CD14-positive monocyte (primary cell): ENCODE measurements at regions not wholly inside any gene's neighbourhood (a gene's known extent, or its start where the extent isn't known, plus 50 kb on each side); places are given as distances from the start of the nearest gene placed in this dataset.

Experiments
- DNase-seq, 3 donors: peaks; one replicate each; pipeline ENCODE4 v3.0.0-alpha.2; 2011 to 2022
- H2AFZ ChIP-seq: 2 replicates; pipeline ENCODE4 v1.6.0; 2012; ENCODE audit warnings: mild to moderate bottlenecking, low read depth, low read length, inconsistent platforms; ENCODE audit not compliant: insufficient read depth, poor library complexity, severe bottlenecking
- H3K27ac ChIP-seq, 2 donors: 1 replicate in 1 of 2; 2 replicates in 1 of 2; pipeline ENCODE4 v1.5.1; 2012 to 2013; ENCODE audit warnings: low read length in 2 of 2, control low read depth in 1 of 2, inconsistent platforms in 1 of 2, low read depth in 1 of 2, mild to moderate bottlenecking in 1 of 2
- H3K27me3 ChIP-seq, 2 donors: one replicate each; pipeline versions ENCODE4 v1.6.0 to v1.6.1; 2011 to 2013; ENCODE audit warnings: low read length in 2 of 2; ENCODE audit not compliant: control insufficient read depth in 2 of 2, insufficient read depth in 2 of 2
- H3K36me3 ChIP-seq, 2 donors: replicated peaks in 1 of 2; 1 replicate in 1 of 2; 2 replicates in 1 of 2; pipeline versions ENCODE4 v1.5.1 to v1.6.1; 2012 to 2013; ENCODE audit warnings: low read length in 2 of 2, control low read depth in 1 of 2, inconsistent platforms in 1 of 2, mild to moderate bottlenecking in 1 of 2; ENCODE audit not compliant: insufficient read depth in 2 of 2, control insufficient read depth in 1 of 2
- H3K4me1 ChIP-seq, 2 donors: 1 replicate in 1 of 2; 2 replicates in 1 of 2; pipeline versions ENCODE4 v1.5.1 to v1.6.1; 2012 to 2013; ENCODE audit warnings: low read length in 2 of 2, control low read depth in 1 of 2, inconsistent platforms in 1 of 2, mild to moderate bottlenecking in 1 of 2, moderate library complexity in 1 of 2; ENCODE audit not compliant: insufficient read depth in 2 of 2, control insufficient read depth in 1 of 2
- H3K4me2 ChIP-seq: replicated peaks from 2 replicates; pipeline ENCODE3; 2012; ENCODE audit warnings: low read length, moderate library complexity, mild to moderate bottlenecking; ENCODE audit not compliant: poor library complexity, severe bottlenecking; ENCODE audit errors: extremely low read depth
- H3K4me3 ChIP-seq, 3 experiments: fragments of 200-600 bp in 1 of 3; sonication (generic) in 1 of 3; replicated peaks in 1 of 3; 1 replicate in 2 of 3; 2 replicates in 1 of 3; pipeline ENCODE4 v1.5.1; 2011 to 2013; ENCODE audit warnings: low read length in 3 of 3, mild to moderate bottlenecking in 3 of 3, control low read depth in 2 of 3, low read depth in 2 of 3, inconsistent platforms in 1 of 3, moderate library complexity in 1 of 3
- H3K79me2 ChIP-seq: 2 replicates; pipeline ENCODE4 v1.6.0; 2012; ENCODE audit warnings: mild to moderate bottlenecking, control low read depth, inconsistent platforms, low read length, moderate library complexity; ENCODE audit not compliant: insufficient read depth
- H3K9ac ChIP-seq: 2 replicates; pipeline ENCODE4 v1.6.0; 2017; ENCODE audit warnings: low read length, mild to moderate bottlenecking; ENCODE audit not compliant: insufficient read depth, poor library complexity, severe bottlenecking
- H3K9me3 ChIP-seq, 2 donors: replicated peaks in 1 of 2; 1 replicate in 1 of 2; 2 replicates in 1 of 2; pipeline versions ENCODE4 v1.5.1 to v1.6.1; 2012 to 2013; ENCODE audit warnings: low read length in 2 of 2, control low read depth in 1 of 2; ENCODE audit not compliant: control insufficient read depth in 1 of 2, insufficient read depth in 1 of 2
- H4K20me1 ChIP-seq: 2 replicates; pipeline ENCODE4 v1.6.0; 2012; ENCODE audit warnings: mild to moderate bottlenecking, low read length, control low read depth, moderate library complexity; ENCODE audit not compliant: insufficient read depth
- H3K27ac Mint-ChIP-seq, 7 donors: one replicate each; pipeline ENCODE4 v1.8.0; 2020; ENCODE audit warnings: mild to moderate bottlenecking in 7 of 7, mixed read lengths in 7 of 7, moderate library complexity in 6 of 7, inconsistent platforms in 2 of 7
- H3K27me3 Mint-ChIP-seq, 3 donors: one replicate each; pipeline ENCODE4 v1.8.0; 2021 to 2022; ENCODE audit warnings: low read depth in 3 of 3, mild to moderate bottlenecking in 3 of 3, mixed read lengths in 3 of 3, moderate library complexity in 3 of 3, inconsistent platforms in 1 of 3
- H3K36me3 Mint-ChIP-seq, 2 donors: one replicate each; pipeline ENCODE4 v1.8.0; 2020; ENCODE audit warnings: mixed read lengths in 2 of 2, inconsistent platforms in 1 of 2, mild to moderate bottlenecking in 1 of 2
- H3K4me1 Mint-ChIP-seq: one replicate; pipeline ENCODE4 v1.8.0; 2020; ENCODE audit warnings: mild to moderate bottlenecking, mixed read lengths
- H3K4me3 Mint-ChIP-seq, 2 donors: one replicate each; pipeline ENCODE4 v1.8.0; 2020; ENCODE audit warnings: mild to moderate bottlenecking in 2 of 2, mixed read lengths in 2 of 2, moderate library complexity in 1 of 2
- H3K9me3 Mint-ChIP-seq, 7 donors: one replicate each; pipeline ENCODE4 v1.8.0; 2020 to 2022; ENCODE audit warnings: mixed read lengths in 7 of 7, mild to moderate bottlenecking in 6 of 7, moderate library complexity in 6 of 7, inconsistent platforms in 2 of 7
- WGBS: methylation state at CpG from one replicate; pipeline ENCODE4 v1.1.5; 2013; ENCODE audit warnings: missing lambda C conversion rate; ENCODE audit not compliant: insufficient coverage; 5-methylcytosine and 5-hydroxymethylcytosine counted together
- intact Hi-C, 2 donors: fragments of 100-400 bp; cut with micrococcal nuclease; formaldehyde crosslinking; loops; one replicate each; pipeline versions ENCODE4 v1.15.0 to v1.15.1; 2023
- TF ChIP-seq, protein P1 (sequence below): fragments of 200-600 bp; IDR thresholded peaks from one replicate; pipeline ENCODE4 v1.8.0; 2022; ENCODE audit warnings: antibody characterized with exemption, mild to moderate bottlenecking

DNA sequence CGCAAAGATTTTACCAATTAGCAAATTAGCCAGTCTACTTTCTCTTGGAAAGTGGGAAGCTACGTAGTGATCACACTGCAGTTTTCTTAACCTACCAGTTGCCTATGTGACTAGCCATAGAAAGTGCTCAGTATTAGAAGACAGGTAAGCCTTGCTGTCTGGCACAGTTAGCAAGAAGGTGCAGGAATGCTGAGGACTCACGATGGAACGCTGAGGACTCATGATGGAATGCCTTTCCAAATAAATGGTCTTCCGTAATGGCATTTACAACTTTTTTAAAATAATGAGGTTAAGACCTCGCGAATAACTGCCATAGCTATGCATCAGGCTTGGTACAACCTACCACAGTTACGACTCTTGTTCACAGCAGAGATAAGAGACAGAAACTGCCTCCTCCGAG, 1645.6 kb upstream of the MIR17HG start:
- no peaks in the 10 kb centered on the region for H4K20me1 ChIP-seq
- H3K79me2 ChIP-seq, result no peaks in the 10 kb centered on the region
- Mint-ChIP-seq H3K4me1 (no peaks in the 10 kb centered on the region), H3K9me3 (peaks cover 0 to 4% (median 3%) of the 10 kb centered on the region in 7 donors), H3K4me3 (no peak overlapping the region), H3K36me3 (no peaks in the 10 kb centered on the region), H3K27ac (no peak overlapping the region), H3K27me3 (peaks cover 0 to 1% (median 0%) of the 10 kb centered on the region in 3 donors)
- no peak for DNase-seq
- H3K9ac ChIP-seq, result no peak overlapping the region
- H3K9me3 ChIP-seq, result peaks cover 0 to 3% of the 10 kb centered on the region in 2 donors
- H3K27ac ChIP-seq, result no peak overlapping the region
- intact Hi-C loops, result no loop called here
- no peaks in the 10 kb centered on the region for H3K36me3 ChIP-seq
- TF ChIP-seq, protein P1, sequence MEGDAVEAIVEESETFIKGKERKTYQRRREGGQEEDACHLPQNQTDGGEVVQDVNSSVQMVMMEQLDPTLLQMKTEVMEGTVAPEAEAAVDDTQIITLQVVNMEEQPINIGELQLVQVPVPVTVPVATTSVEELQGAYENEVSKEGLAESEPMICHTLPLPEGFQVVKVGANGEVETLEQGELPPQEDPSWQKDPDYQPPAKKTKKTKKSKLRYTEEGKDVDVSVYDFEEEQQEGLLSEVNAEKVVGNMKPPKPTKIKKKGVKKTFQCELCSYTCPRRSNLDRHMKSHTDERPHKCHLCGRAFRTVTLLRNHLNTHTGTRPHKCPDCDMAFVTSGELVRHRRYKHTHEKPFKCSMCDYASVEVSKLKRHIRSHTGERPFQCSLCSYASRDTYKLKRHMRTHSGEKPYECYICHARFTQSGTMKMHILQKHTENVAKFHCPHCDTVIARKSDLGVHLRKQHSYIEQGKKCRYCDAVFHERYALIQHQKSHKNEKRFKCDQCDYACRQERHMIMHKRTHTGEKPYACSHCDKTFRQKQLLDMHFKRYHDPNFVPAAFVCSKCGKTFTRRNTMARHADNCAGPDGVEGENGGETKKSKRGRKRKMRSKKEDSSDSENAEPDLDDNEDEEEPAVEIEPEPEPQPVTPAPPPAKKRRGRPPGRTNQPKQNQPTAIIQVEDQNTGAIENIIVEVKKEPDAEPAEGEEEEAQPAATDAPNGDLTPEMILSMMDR, result no peak
- no peaks in the 10 kb centered on the region for H3K27me3 ChIP-seq
- H3K4me3 ChIP-seq, result no peak overlapping the region
- H3K4me2 ChIP-seq, result no peak overlapping the region
- no peaks in the 10 kb centered on the region for H3K4me1 ChIP-seq
- WGBS, result 86% methylated on average over 5 of the region's 9 CpGs
- no peak overlapping the region for H2AFZ ChIP-seq

- no peaks in the 10 kb centered on the region for H3K36me3 Mint-ChIP-seq
- H3K4me3 Mint-ChIP-seq, result no peak overlapping the region
- no peak overlapping the region for H3K4me3 ChIP-seq
- H3K36me3 ChIP-seq, result no peaks in the 10 kb centered on the region
- no peak overlapping the region for H3K9ac ChIP-seq
- H3K4me2 ChIP-seq, result no peak overlapping the region
- DNase-seq, result no peak
- intact Hi-C loops, result no loop called here
- H3K4me1 ChIP-seq, result no peaks in the 10 kb centered on the region
- H3K9me3 Mint-ChIP-seq, result peaks cover 0 to 4% (median 3%) of the 10 kb centered on the region in 7 donors
- peaks cover 0 to 1% (median 0%) of the 10 kb centered on the region in 3 donors for H3K27me3 Mint-ChIP-seq
- no peaks in the 10 kb centered on the region for H3K79me2 ChIP-seq
- TF ChIP-seq, protein P1, result no peak
- H2AFZ ChIP-seq, result no peak overlapping the region
- no peak overlapping the region for H3K27ac ChIP-seq
- no peaks in the 10 kb centered on the region for H3K27me3 ChIP-seq
- no peaks in the 10 kb centered on the region for H3K4me1 Mint-ChIP-seq
- H3K27ac Mint-ChIP-seq, result no peak overlapping the region
- H4K20me1 ChIP-seq, result no peaks in the 10 kb centered on the region
- peaks cover 0 to 3% of the 10 kb centered on the region in 2 donors for H3K9me3 ChIP-seq
Observed at GRCh38 chr13:89704040-89704439, 1643.4 kb upstream of the MIR17HG start.
